ENCODE measurements at regions not wholly inside any gene's neighbourhood (a gene's known extent, or its start where the extent isn't known, plus 50 kb on each side); places are given as distances from the start of the nearest gene placed in this dataset.
A peak's percentile ranks its signal among the peaks of the same experiment; 100 is the strongest.

GRCh38 chr12:19639781-19640415 is 200.6 kb downstream of the AEBP2 start:
- H3K9ac ChIP-seq (ENCODE audit: low read length) = no peak overlapping the region
- H3K9me3 ChIP-seq (ENCODE audit: insufficient read depth, low read length) = no peaks in the 10 kb centered on the region
- H3K79me2 ChIP-seq (ENCODE audit: low read length) = no peaks in the 10 kb centered on the region
- no peak for TF ChIP-seq EZH2phosphoT487 (IDR thresholded peaks at IDR 0.05; ENCODE audit: low read depth)
- TF ChIP-seq CTCF (IDR thresholded peaks at IDR 0.05; ENCODE audit: low read depth, low read length) = no peak
- H3K4me1 ChIP-seq (ENCODE audit: low read length) = no peaks in the 10 kb centered on the region
- H2AFZ ChIP-seq (ENCODE audit: low read depth, low read length) = no peak overlapping the region
- H3K27ac ChIP-seq (ENCODE audit: low read length) = no peak overlapping the region
- H3K4me3 ChIP-seq (ENCODE audit: low read length) = no peak overlapping the region
- no peaks in the 10 kb centered on the region for H3K36me3 ChIP-seq (replicated peaks; ENCODE audit: low read depth, low read length)
- no peaks in the 10 kb centered on the region for H3K27me3 ChIP-seq (ENCODE audit: low read depth, low read length)
- no peak overlapping the region for H3K4me2 ChIP-seq (ENCODE audit: low read length)
- H4K20me1 ChIP-seq (ENCODE audit: insufficient read depth, low read length) = no peaks in the 10 kb centered on the region

- H3K4me1 ChIP-seq (ENCODE audit: low read length) = no peaks in the 10 kb centered on the region
- no peaks in the 10 kb centered on the region for H3K79me2 ChIP-seq (ENCODE audit: low read length)
- TF ChIP-seq EZH2phosphoT487 (IDR thresholded peaks at IDR 0.05; ENCODE audit: low read depth) (no peak), CTCF (IDR thresholded peaks at IDR 0.05; ENCODE audit: low read depth, low read length) (no peak)
- no peaks in the 10 kb centered on the region for H3K27me3 ChIP-seq (ENCODE audit: low read depth, low read length)
- no peaks in the 10 kb centered on the region for H3K9me3 ChIP-seq (ENCODE audit: insufficient read depth, low read length)
- no peaks in the 10 kb centered on the region for H4K20me1 ChIP-seq (ENCODE audit: insufficient read depth, low read length)
- H3K9ac ChIP-seq (ENCODE audit: low read length) = no peak overlapping the region
- no peak overlapping the region for H2AFZ ChIP-seq (ENCODE audit: low read depth, low read length)
- no peak overlapping the region for H3K4me2 ChIP-seq (ENCODE audit: low read length)
- H3K27ac ChIP-seq (ENCODE audit: low read length) = no peak overlapping the region
- H3K36me3 ChIP-seq (replicated peaks; ENCODE audit: low read depth, low read length) = no peaks in the 10 kb centered on the region
- H3K4me3 ChIP-seq (ENCODE audit: low read length) = no peak overlapping the region
These were observed 202.2 kb downstream of the AEBP2 start for GRCh38 chr12:19641235-19642080.

GRCh38 chr12:19642345-19642744 is 203.1 kb downstream of the AEBP2 start:
- no peaks in the 10 kb centered on the region for H3K79me2 ChIP-seq (ENCODE audit: low read length)
- H3K4me1 ChIP-seq (ENCODE audit: low read length) = no peaks in the 10 kb centered on the region
- H3K36me3 ChIP-seq (replicated peaks; ENCODE audit: low read depth, low read length) = no peaks in the 10 kb centered on the region
- no peak overlapping the region for H3K9ac ChIP-seq (ENCODE audit: low read length)
- no peak overlapping the region for H3K4me3 ChIP-seq (ENCODE audit: low read length)
- TF ChIP-seq EZH2phosphoT487 (IDR thresholded peaks at IDR 0.05; ENCODE audit: low read depth) (no peak), CTCF (IDR thresholded peaks at IDR 0.05; ENCODE audit: low read depth, low read length) (no peak)
- no peaks in the 10 kb centered on the region for H3K9me3 ChIP-seq (ENCODE audit: insufficient read depth, low read length)
- no peaks in the 10 kb centered on the region for H3K27me3 ChIP-seq (ENCODE audit: low read depth, low read length)
- no peak overlapping the region for H2AFZ ChIP-seq (ENCODE audit: low read depth, low read length)
- H3K27ac ChIP-seq (ENCODE audit: low read length) = no peak overlapping the region
- no peak overlapping the region for H3K4me2 ChIP-seq (ENCODE audit: low read length)
- H4K20me1 ChIP-seq (ENCODE audit: insufficient read depth, low read length) = no peaks in the 10 kb centered on the region

- H3K27ac ChIP-seq (ENCODE audit: low read length) = no peak overlapping the region
- TF ChIP-seq EZH2phosphoT487 (IDR thresholded peaks at IDR 0.05; ENCODE audit: low read depth) (no peak), CTCF (IDR thresholded peaks at IDR 0.05; ENCODE audit: low read depth, low read length) (peak; percentile 45)
These were observed 204.3 kb downstream of the AEBP2 start for GRCh38 chr12:19643635-19644034.

More at GRCh38 chr12:19643635-19644034, 204.3 kb downstream of the AEBP2 start:
- Histone ChIP-seq H3K9me3 (ENCODE audit: insufficient read depth, low read length) (no peaks in the 10 kb centered on the region), H4K20me1 (ENCODE audit: insufficient read depth, low read length) (no peaks in the 10 kb centered on the region), H3K4me2 (ENCODE audit: low read length) (no peak overlapping the region), H3K4me1 (ENCODE audit: low read length) (no peaks in the 10 kb centered on the region), H3K4me3 (ENCODE audit: low read length) (no peak overlapping the region), H2AFZ (ENCODE audit: low read depth, low read length) (no peak overlapping the region), H3K36me3 (replicated peaks; ENCODE audit: low read depth, low read length) (no peaks in the 10 kb centered on the region), H3K79me2 (ENCODE audit: low read length) (no peaks in the 10 kb centered on the region), H3K9ac (ENCODE audit: low read length) (no peak overlapping the region), H3K27me3 (ENCODE audit: low read depth, low read length) (no peaks in the 10 kb centered on the region)

Data from OCI-LY3 (cell line).